GM12892 (cell line): ENCODE measurements at regions not wholly inside any gene's neighbourhood (a gene's known extent, or its start where the extent isn't known, plus 50 kb on each side); places are given as distances from the start of the nearest gene placed in this dataset.

Source experiments
- POLR2A ChIP-seq: IDR thresholded peaks from 2 replicates; pipeline ENCODE4 v1.6.1; 2011; ENCODE audit warnings: low read depth, low read length, control low read depth
- POLR2AphosphoS5 ChIP-seq: IDR thresholded peaks from 2 replicates; pipeline ENCODE4 v1.6.1; 2011; ENCODE audit warnings: low read depth, low read length, control low read depth

- TF ChIP-seq POLR2A (no peak), POLR2AphosphoS5 (no peak)
Measured at GRCh38 chr4:60656171-60656570, 544.0 kb upstream of the ADGRL3 start.
